ENCODE measurements at regions not wholly inside any gene's neighbourhood (a gene's known extent, or its start where the extent isn't known, plus 50 kb on each side); places are given as distances from the start of the nearest gene placed in this dataset.

DNA sequence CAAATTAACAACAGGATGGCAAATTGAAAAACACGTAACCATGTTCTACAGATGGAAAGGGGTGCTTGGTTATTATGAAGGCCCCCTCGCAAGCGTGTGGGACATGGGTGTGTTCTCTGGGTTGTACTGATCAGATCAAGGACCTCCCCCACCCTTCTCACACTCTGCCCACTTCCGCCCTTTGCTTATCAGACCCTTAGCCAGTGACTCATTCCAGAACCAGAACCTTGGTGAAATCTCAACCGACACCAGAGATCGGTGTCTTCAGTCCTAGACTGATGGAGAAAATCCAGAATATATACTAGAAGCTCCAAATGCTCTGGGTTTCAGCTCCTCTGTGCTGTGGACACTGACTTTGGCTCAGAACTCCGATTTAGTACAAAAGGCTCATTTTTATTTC is 64.9 kb downstream of the PTTG1 start:
- TF ChIP-seq CTCF (conservative IDR thresholded peaks at IDR 0.05) (no peak), ZFX (IDR thresholded peaks at IDR 0.05) (no peak)

All from C4-2B (cell line).